Epithelial cell of prostate (primary cell): ENCODE measurements at regions not wholly inside any gene's neighbourhood (a gene's known extent, or its start where the extent isn't known, plus 50 kb on each side); places are given as distances from the start of the nearest gene placed in this dataset.

Experiments
- DNase-seq: peaks from one replicate; pipeline ENCODE4 v3.0.0-alpha.2; 2011; ENCODE audit warnings: low read depth, low spot score
- H3K27ac ChIP-seq: fragments of 450-650 bp; 2 replicates; pipeline ENCODE4 v1.5.1; 2017; ENCODE audit warnings: mild to moderate bottlenecking

GRCh38 chr2:78648558-78648957 lies 376.9 kb upstream of the REG3G start:
- H3K27ac ChIP-seq = no peak overlapping the region

GRCh38 chr2:78654941-78655340 lies 370.6 kb upstream of the REG3G start:
- no peak for DNase-seq
- H3K27ac ChIP-seq = no peak overlapping the region

More at GRCh38 chr2:78648558-78648957, 376.9 kb upstream of the REG3G start:
- no peak for DNase-seq

GRCh38 chr2:78676921-78677696 lies 348.4 kb upstream of the REG3G start:
- no peak for DNase-seq
- no peak overlapping the region for H3K27ac ChIP-seq

DNA sequence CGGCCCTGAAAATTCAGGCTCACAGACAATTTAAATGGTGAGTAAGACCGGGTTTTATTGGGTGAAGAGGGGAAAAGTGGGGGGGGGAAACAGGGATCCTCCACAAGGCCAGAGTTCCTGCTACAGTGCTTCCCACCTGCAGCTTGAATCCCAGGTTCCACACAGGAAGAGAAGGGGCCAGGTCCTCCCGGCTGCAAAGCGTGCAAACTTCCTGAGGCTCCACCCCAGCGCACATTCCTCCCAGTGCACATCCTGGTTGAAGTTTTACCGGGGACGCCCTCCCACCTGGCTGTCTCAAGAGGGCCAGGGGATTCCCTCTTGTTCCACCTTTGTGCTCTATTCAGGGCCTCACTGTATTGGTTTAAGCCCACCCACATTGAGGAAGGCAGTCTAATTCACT lies 347.7 kb upstream of the REG3G start:
- no peak overlapping the region for H3K27ac ChIP-seq
- DNase-seq = no peak

- no peak overlapping the region for H3K27ac ChIP-seq
- DNase-seq = no peak
These were observed 344.1 kb upstream of the REG3G start for GRCh38 chr2:78681386-78681785.

DNA sequence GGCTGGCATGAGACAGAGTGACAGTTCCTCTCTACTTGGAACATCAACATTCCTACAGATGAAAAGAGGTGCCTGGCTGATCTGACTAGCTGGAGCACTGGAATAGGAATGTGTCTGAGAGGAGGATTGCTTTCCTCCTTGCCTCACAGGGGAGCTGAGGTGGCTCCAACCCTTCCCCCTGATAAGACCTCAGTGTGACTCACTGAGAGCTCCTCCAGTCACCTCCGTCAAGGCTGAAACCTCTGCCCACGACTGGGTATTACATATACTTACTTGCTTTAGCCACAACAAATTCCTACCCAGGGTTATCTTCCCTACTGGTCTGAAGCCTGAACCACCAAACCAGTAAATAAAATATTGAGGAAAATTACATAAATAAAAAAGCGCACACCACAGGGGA lies 342.7 kb upstream of the REG3G start:
- no peak for DNase-seq
- H3K27ac ChIP-seq = no peak overlapping the region

GRCh38 chr2:78686625-78687153 lies 338.8 kb upstream of the REG3G start:
- no peak overlapping the region for H3K27ac ChIP-seq
- DNase-seq = no peak

DNA sequence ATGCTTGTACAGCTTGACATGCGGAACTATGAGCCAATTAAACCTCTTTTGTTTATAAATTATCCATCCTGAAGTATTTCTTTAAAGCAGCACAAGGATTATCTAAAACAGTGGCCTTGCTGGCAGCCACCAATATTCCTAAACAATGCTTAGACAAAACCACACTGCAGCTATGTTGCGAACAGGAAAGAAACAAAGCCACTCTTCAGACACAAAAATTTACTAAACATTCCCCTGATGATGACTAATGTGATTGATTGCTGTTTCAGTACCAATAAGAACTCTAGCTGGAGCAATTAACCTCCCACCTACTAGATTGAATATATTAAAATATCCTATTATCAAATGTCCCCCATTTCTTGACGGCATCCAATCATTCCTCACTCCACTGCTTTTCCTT lies 325.8 kb upstream of the REG3G start:
- no peak overlapping the region for H3K27ac ChIP-seq
- DNase-seq = no peak

DNA sequence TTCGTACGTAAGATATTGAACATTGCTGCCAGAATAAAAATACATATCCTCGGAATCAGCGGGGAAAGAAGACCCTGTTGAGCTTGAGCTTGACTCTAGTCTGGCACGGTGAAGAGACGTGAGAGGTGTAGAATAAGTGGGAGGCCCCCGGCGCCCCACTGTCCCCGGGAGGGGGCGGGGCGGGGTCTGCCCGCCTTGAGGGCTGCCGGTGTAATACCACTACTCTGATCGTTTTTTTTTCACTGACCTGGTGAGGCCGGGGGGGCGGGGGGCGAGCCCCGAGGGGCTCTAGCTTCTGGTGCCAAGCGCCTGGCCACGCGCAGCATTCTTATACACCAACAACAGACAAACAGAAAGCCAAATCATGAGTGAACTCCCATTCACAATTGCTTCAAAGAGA lies 324.0 kb upstream of the REG3G start:
- DNase-seq = no peak
- no peak overlapping the region for H3K27ac ChIP-seq

GRCh38 chr2:78707776-78708386 lies 317.6 kb upstream of the REG3G start:
- no peak for DNase-seq

DNA sequence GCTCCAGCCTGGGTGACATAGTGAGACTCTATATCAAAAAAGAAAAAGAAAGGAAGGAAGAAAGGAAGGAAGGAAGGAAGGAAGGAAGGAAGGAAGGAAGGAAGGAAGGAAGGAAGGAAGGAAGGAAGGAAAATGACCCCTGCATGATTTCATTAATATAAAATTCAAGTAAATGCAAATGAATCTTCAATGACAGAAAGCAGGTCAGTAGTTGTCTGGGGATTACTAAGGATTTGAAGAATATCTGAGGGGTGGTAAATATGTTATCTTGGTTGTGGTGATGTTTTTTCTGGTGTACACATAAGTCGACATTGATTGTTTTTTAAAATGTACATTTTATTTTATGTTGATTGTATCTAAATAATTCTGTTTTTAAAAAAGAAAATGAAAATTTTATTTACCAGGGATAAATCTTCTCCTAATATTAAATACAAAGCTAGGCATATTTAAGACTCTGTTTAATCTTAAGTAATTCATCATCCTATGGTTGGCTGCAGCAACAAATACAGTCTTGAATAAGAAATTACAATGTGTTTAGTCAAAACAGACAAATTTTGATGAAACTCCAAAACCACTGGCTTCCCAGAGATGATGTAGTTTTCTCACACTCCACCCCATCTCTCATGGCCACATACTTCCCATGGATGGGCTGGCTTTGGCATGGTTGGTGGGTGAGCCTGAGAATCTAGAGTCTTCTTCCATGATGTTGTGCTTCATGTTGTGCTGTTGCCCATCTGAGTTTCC lies 314.7 kb upstream of the REG3G start:
- no peak for DNase-seq
- no peak overlapping the region for H3K27ac ChIP-seq

More at GRCh38 chr2:78707776-78708386, 317.6 kb upstream of the REG3G start:
- no peak overlapping the region for H3K27ac ChIP-seq

GRCh38 chr2:78715293-78715692 lies 310.2 kb upstream of the REG3G start:
- no peak overlapping the region for H3K27ac ChIP-seq
- DNase-seq = no peak

GRCh38 chr2:78718024-78718423 lies 307.5 kb upstream of the REG3G start:
- no peak for DNase-seq
- no peak overlapping the region for H3K27ac ChIP-seq

GRCh38 chr2:78718473-78718872 lies 307.0 kb upstream of the REG3G start:
- no peak for DNase-seq

DNA sequence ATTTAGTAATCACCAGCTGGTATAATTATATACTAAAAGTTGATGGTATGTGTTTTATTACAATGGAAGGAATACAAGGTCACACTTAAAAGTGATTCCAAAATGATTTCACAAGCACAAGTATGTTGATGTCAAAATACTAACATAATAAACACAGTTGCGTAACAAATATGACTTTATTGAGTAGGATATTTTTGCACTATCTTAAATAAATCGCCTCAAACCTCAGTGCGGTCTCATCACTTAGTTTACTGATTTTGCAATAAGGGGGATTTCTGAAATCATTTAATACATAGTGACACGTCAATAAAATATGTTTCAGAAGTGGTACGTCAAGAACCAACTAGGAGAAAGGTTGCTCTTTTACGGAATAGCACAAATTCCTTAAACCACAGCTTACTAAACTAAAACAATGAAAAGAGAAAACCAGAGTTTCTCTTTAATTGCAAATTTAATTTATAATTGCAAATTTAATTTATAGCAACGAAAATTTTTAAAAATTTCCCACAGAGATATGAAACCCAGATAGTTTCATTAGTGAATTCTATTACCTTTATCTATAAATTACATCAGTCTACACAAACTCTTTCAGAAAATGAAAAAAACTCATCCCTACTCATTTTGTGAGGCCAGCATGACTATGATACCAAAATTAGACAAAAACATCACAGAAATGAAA lies 304.0 kb upstream of the REG3G start:
- no peak for DNase-seq
- no peak overlapping the region for H3K27ac ChIP-seq

More at GRCh38 chr2:78718473-78718872, 307.0 kb upstream of the REG3G start:
- no peak overlapping the region for H3K27ac ChIP-seq

DNA sequence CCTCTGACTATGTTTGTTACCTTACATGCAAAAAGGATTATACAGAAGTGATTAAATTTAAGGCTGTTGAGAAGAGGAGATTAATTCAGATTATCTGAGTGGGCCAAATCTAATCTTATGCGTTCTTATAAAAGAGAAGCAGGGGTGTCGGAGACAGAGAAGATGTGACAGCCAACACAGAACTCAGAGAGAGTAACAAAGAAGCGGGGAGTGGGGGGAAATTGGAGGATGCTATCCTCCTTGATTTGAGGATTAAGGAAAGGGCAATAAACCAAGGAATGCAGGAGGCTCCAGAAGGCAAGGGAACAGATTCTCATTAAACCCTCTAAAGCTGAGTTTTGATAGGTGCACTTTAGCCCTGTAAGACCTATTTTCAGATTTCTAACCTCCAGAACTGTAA lies 291.3 kb upstream of the REG3G start:
- no peak for DNase-seq
- H3K27ac ChIP-seq = no peak overlapping the region

GRCh38 chr2:78739282-78739681 lies 286.2 kb upstream of the REG3G start:
- DNase-seq = no peak

DNA sequence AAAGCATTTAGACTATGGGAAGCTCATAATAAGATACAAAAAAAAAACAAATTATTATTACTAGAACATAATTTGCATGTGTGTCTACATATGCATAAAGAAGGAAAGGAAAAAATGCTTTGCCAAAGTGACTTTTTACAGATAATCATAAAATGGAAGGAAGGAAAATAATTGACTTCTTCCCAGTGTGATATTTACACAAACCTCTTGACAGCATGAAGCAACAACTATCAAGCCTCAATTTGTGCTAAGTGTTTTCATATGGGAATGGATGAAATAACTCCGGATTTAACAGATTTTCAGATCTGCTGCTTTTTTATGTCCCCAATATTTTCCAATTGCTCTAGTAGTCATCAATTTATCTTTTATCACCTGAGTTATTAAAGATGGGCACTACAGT lies 275.9 kb upstream of the REG3G start:
- no peak for DNase-seq
- no peak overlapping the region for H3K27ac ChIP-seq

More at GRCh38 chr2:78739282-78739681, 286.2 kb upstream of the REG3G start:
- no peak overlapping the region for H3K27ac ChIP-seq

- no peak for DNase-seq
- H3K27ac ChIP-seq = no peak overlapping the region
These were observed 275.3 kb upstream of the REG3G start for GRCh38 chr2:78750219-78750618.

GRCh38 chr2:78754930-78755329 lies 270.6 kb upstream of the REG3G start:
- no peak overlapping the region for H3K27ac ChIP-seq
- DNase-seq = no peak
